Panc1 (cell line): ENCODE measurements at regions not wholly inside any gene's neighbourhood (a gene's known extent, or its start where the extent isn't known, plus 50 kb on each side); places are given as distances from the start of the nearest gene placed in this dataset.

Source experiments
- POLR2AphosphoS5 ChIP-seq: IDR thresholded peaks from 2 replicates; pipeline ENCODE4 v1.6.1; 2012; ENCODE audit warnings: mild to moderate bottlenecking, low read depth, low read length, moderate library complexity
- REST ChIP-seq, 2 experiments: IDR thresholded peaks; 2 replicates each; pipeline ENCODE4 v1.6.1; 2011 to 2012; ENCODE audit warnings: low read depth in 2 of 2, control low read depth in 1 of 2, low read length in 1 of 2, mild to moderate bottlenecking in 1 of 2, moderate library complexity in 1 of 2; ENCODE audit not compliant: insufficient read depth in 1 of 2
- TCF7L2 ChIP-seq: IDR thresholded peaks from 2 replicates; pipeline ENCODE4 v1.6.1; 2011; ENCODE audit warnings: mild to moderate bottlenecking, low read depth, low read length, inconsistent platforms
- TF ChIP-seq, protein P1 (sequence below): fragments of 450-650 bp; IDR thresholded peaks from 2 replicates; pipeline ENCODE4 v1.5.1; 2017; ENCODE audit warnings: mild to moderate bottlenecking

DNA sequence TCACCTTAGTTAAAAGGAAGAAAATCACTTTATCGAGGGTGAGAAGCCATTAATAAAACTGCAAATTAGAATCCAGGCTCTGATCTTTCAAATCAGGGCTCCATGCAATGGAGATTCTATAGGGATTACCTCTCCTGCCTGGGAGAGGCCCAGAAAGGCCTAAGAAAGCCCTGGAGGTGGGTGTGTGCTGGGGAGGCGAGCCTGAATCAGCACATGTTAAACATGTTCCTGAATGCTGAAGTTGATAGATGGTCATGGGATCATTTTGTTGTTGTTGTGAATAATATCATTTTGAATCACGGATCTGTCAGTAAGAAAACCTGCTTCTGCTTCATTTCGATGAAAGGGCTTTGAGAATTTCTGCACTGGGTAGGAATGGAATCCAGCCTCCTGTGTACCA, 254.3 kb downstream of the ACKR3 start:
- TF ChIP-seq, protein P1, sequence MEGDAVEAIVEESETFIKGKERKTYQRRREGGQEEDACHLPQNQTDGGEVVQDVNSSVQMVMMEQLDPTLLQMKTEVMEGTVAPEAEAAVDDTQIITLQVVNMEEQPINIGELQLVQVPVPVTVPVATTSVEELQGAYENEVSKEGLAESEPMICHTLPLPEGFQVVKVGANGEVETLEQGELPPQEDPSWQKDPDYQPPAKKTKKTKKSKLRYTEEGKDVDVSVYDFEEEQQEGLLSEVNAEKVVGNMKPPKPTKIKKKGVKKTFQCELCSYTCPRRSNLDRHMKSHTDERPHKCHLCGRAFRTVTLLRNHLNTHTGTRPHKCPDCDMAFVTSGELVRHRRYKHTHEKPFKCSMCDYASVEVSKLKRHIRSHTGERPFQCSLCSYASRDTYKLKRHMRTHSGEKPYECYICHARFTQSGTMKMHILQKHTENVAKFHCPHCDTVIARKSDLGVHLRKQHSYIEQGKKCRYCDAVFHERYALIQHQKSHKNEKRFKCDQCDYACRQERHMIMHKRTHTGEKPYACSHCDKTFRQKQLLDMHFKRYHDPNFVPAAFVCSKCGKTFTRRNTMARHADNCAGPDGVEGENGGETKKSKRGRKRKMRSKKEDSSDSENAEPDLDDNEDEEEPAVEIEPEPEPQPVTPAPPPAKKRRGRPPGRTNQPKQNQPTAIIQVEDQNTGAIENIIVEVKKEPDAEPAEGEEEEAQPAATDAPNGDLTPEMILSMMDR: no peak
- TF ChIP-seq POLR2AphosphoS5 (no peak), REST (IDR thresholded peaks at IDR 0.05; ENCODE audit: insufficient read depth in 1 of 2, low read depth in 2 of 2, low read length in 1 of 2) (no peak), TCF7L2 (no peak)
